Fibroblast of lung (primary cell): ENCODE measurements at regions not wholly inside any gene's neighbourhood (a gene's known extent, or its start where the extent isn't known, plus 50 kb on each side); places are given as distances from the start of the nearest gene placed in this dataset.

ENCODE experiments used
- DNase-seq, 2 donors: peaks; one replicate each; pipeline versions ENCODE4 v3.0.0 to v3.0.0-alpha.2; 2010; ENCODE audit warnings: low read depth in 2 of 2
- H2AFZ ChIP-seq: 2 replicates; pipeline ENCODE4 v1.5.1; 2012; ENCODE audit warnings: low read length, control low read depth, inconsistent platforms
- H3K27ac ChIP-seq: 2 replicates; pipeline ENCODE4 v1.5.1; 2011; ENCODE audit warnings: low read length, control low read depth; ENCODE audit not compliant: insufficient read depth
- H3K27me3 ChIP-seq: 2 replicates; pipeline ENCODE4 v1.5.1; 2011; ENCODE audit warnings: mild to moderate bottlenecking, low read length; ENCODE audit not compliant: control insufficient read depth, insufficient read depth
- H3K36me3 ChIP-seq: 2 replicates; pipeline ENCODE4 v1.5.1; 2011; ENCODE audit warnings: low read length; ENCODE audit not compliant: control insufficient read depth, insufficient read depth
- H3K4me1 ChIP-seq: 2 replicates; pipeline ENCODE4 v1.5.1; 2011; ENCODE audit warnings: low read length; ENCODE audit not compliant: control insufficient read depth, insufficient read depth; ENCODE audit errors: extremely low read depth
- H3K4me2 ChIP-seq: 2 replicates; pipeline ENCODE4 v1.5.1; 2011; ENCODE audit warnings: low read length, control low read depth; ENCODE audit not compliant: insufficient read depth; ENCODE audit errors: extremely low read depth
- H3K4me3 ChIP-seq, 4 experiments: fragments of 200-600 bp in 1 of 4; sonication (generic) in 1 of 4; replicated peaks in 1 of 4; 2 replicates each; pipeline ENCODE4 v1.5.1; 2011 to 2016; ENCODE audit warnings: low read length in 4 of 4, low read depth in 3 of 4, mild to moderate bottlenecking in 3 of 4, control low read depth in 2 of 4, inconsistent platforms in 1 of 4, mixed read lengths in 1 of 4; ENCODE audit not compliant: insufficient read depth in 1 of 4; ENCODE audit errors: control extremely low read depth in 1 of 4
- H3K79me2 ChIP-seq: 2 replicates; pipeline ENCODE4 v1.5.1; 2012; ENCODE audit warnings: mild to moderate bottlenecking, low read length, inconsistent platforms; ENCODE audit not compliant: control insufficient read depth, insufficient read depth
- H3K9ac ChIP-seq: 2 replicates; pipeline ENCODE4 v1.5.1; 2011; ENCODE audit warnings: mild to moderate bottlenecking, low read length, control low read depth; ENCODE audit not compliant: insufficient read depth
- H3K9me3 ChIP-seq: 2 replicates; pipeline ENCODE4 v1.5.1; 2012; ENCODE audit warnings: low read depth, low read length; ENCODE audit not compliant: control insufficient read depth, insufficient read depth
- H4K20me1 ChIP-seq: 2 replicates; pipeline ENCODE4 v1.5.1; 2011; ENCODE audit warnings: low read length; ENCODE audit not compliant: control insufficient read depth, insufficient read depth; ENCODE audit errors: extremely low read depth
- CTCF ChIP-seq, 2 donors: IDR thresholded peaks in 1 of 2; conservative IDR thresholded peaks in 1 of 2; 1 replicate in 1 of 2; 2 replicates in 1 of 2; pipeline ENCODE4 v1.5.1; 2011 to 2012; ENCODE audit warnings: low read length in 2 of 2, control low read depth in 1 of 2, inconsistent platforms in 1 of 2, low read depth in 1 of 2, mild to moderate bottlenecking in 1 of 2
- EZH2 ChIP-seq: IDR thresholded peaks from 2 replicates; pipeline ENCODE4 v1.5.1; 2012; ENCODE audit warnings: low read length, control low read depth, mild to moderate bottlenecking; ENCODE audit errors: missing control alignments

- no peaks in the 10 kb centered on the region for H3K27me3 ChIP-seq
- H3K4me3 ChIP-seq, result no peak overlapping the region
- no peaks in the 10 kb centered on the region for H3K79me2 ChIP-seq
- H3K9me3 ChIP-seq, result no peaks in the 10 kb centered on the region
- no peak overlapping the region for H2AFZ ChIP-seq
- H3K27ac ChIP-seq, result no peak overlapping the region
- H3K4me1 ChIP-seq, result no peaks in the 10 kb centered on the region
- H3K9ac ChIP-seq, result no peak overlapping the region
- TF ChIP-seq EZH2, result no peak
- no peak for TF ChIP-seq CTCF (conservative IDR thresholded peaks at IDR 0.05 in 1 of 2, IDR thresholded peaks at IDR 0.05 in 1 of 2; ENCODE audit: low read depth in 1 of 2, low read length in 2 of 2)
- no peak overlapping the region for H3K4me2 ChIP-seq
- DNase-seq, result no peak
- no peaks in the 10 kb centered on the region for H3K36me3 ChIP-seq
- no peaks in the 10 kb centered on the region for H4K20me1 ChIP-seq
These were observed 136.5 kb upstream of the ITGA4 start for GRCh38 chr2:181320638-181321037.

- no peaks in the 10 kb centered on the region for H4K20me1 ChIP-seq
- H3K9ac ChIP-seq, result no peak overlapping the region
These were observed 132.3 kb upstream of the ITGA4 start for GRCh38 chr2:181324912-181325311.

GRCh38 chr2:181326661-181327060, 130.5 kb upstream of the ITGA4 start:
- Histone ChIP-seq H3K4me3 (no peak overlapping the region), H3K27me3 (no peaks in the 10 kb centered on the region), H3K4me1 (no peaks in the 10 kb centered on the region), H3K79me2 (no peaks in the 10 kb centered on the region), H3K36me3 (no peaks in the 10 kb centered on the region), H3K9me3 (no peaks in the 10 kb centered on the region), H4K20me1 (no peaks in the 10 kb centered on the region), H3K9ac (no peak overlapping the region), H2AFZ (no peak overlapping the region), H3K4me2 (no peak overlapping the region), H3K27ac (no peak overlapping the region)
- TF ChIP-seq EZH2 (no peak), CTCF (conservative IDR thresholded peaks at IDR 0.05 in 1 of 2, IDR thresholded peaks at IDR 0.05 in 1 of 2; ENCODE audit: low read depth in 1 of 2, low read length in 2 of 2) (no peak)
- no peak for DNase-seq

More at GRCh38 chr2:181324912-181325311, 132.3 kb upstream of the ITGA4 start:
- no peak overlapping the region for H3K4me2 ChIP-seq
- no peak overlapping the region for H3K27ac ChIP-seq
- H3K36me3 ChIP-seq, result no peaks in the 10 kb centered on the region
- no peaks in the 10 kb centered on the region for H3K9me3 ChIP-seq
- DNase-seq, result no peak
- H3K79me2 ChIP-seq, result no peaks in the 10 kb centered on the region
- H3K4me3 ChIP-seq, result no peak overlapping the region
- H3K4me1 ChIP-seq, result no peaks in the 10 kb centered on the region
- no peak overlapping the region for H2AFZ ChIP-seq
- no peak for TF ChIP-seq CTCF (conservative IDR thresholded peaks at IDR 0.05 in 1 of 2, IDR thresholded peaks at IDR 0.05 in 1 of 2; ENCODE audit: low read depth in 1 of 2, low read length in 2 of 2)
- no peak for TF ChIP-seq EZH2
- no peaks in the 10 kb centered on the region for H3K27me3 ChIP-seq
